ENCODE measurements at regions not wholly inside any gene's neighbourhood (a gene's known extent, or its start where the extent isn't known, plus 50 kb on each side); places are given as distances from the start of the nearest gene placed in this dataset.

DNA sequence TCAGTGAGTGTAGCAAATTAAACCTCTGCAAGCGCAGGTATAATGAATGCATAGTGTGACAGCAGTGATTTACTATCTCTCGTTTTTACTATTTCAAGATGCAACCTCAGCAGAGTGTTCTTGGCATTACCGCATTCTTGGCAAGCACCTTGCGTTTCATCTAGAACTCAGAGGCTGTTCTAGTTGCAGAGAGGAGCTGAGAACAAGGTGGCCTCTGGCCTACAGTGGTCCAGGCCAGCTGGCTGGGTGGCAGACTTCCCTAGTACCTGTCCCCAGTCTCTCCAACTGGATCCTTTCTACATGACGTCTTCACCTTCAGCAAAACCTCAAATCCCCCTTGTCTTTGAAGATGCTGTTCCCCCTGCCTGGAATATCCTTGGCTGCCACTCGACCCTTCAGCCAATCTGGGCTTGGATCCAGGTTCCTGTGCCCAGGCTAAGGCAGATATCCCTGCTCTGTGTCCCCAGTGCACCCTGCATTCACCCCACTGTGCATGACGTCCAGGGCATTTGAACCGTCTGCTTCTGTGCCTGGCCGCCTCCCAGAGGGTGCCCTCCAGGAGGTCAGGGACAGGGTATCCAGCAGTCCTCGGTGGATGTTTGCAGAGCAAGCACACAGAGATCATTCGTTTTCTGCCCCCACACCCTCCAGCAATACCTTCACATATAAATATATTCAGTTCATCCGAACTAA lies 120.4 kb upstream of the CPEB4 start:
- TF ChIP-seq EP300 (IDR thresholded peaks at IDR 0.05) (no peak), POLR2AphosphoS5 (IDR thresholded peaks at IDR 0.05) (no peak), POLR2A (IDR thresholded peaks at IDR 0.05) (no peak)
- TF ChIP-seq, protein P1, sequence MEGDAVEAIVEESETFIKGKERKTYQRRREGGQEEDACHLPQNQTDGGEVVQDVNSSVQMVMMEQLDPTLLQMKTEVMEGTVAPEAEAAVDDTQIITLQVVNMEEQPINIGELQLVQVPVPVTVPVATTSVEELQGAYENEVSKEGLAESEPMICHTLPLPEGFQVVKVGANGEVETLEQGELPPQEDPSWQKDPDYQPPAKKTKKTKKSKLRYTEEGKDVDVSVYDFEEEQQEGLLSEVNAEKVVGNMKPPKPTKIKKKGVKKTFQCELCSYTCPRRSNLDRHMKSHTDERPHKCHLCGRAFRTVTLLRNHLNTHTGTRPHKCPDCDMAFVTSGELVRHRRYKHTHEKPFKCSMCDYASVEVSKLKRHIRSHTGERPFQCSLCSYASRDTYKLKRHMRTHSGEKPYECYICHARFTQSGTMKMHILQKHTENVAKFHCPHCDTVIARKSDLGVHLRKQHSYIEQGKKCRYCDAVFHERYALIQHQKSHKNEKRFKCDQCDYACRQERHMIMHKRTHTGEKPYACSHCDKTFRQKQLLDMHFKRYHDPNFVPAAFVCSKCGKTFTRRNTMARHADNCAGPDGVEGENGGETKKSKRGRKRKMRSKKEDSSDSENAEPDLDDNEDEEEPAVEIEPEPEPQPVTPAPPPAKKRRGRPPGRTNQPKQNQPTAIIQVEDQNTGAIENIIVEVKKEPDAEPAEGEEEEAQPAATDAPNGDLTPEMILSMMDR (IDR thresholded peaks at IDR 0.05): no peak
